ENCODE measurements at regions not wholly inside any gene's neighbourhood (a gene's known extent, or its start where the extent isn't known, plus 50 kb on each side); places are given as distances from the start of the nearest gene placed in this dataset.

DNA sequence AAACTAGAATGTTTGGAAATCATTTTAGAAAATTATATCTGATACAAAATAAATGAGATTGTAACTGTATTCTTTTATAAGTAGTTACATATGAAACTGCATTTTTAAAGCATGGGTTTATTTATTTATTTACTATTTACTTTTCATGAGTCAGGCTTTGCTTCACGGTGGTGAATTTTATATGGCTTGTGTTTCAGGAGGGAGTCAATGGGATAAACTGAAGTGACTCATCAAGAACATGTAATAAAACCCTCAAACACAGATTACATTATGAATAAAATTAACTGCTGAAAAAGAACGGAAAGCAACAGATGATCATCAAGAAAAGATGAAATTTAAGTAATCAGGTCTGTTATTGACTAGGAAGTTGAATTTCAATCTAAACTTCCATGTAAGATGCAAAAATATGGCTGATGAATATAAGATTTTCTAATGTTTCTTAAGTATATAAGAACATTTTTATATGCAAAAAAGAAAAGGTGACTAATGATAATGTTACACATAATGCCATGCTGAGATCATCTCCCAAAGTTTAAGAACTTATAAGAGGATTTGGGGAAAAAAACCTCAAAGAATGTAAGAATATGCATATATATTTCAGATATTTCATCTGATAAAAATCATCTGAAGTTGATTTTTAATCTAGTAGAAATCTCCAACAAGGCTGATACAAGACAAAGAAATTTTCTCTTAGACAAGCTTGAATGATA, 383.6 kb downstream of the SLITRK1 start:
- Histone ChIP-seq H3K9me2 (ENCODE audit: insufficient read depth, low read length) (no peaks in the 10 kb centered on the region), H3K27ac (ENCODE audit: low read length) (no peak overlapping the region), H3K79me2 (replicated peaks; ENCODE audit: insufficient read depth, low read length) (no peaks in the 10 kb centered on the region), H3K9ac (ENCODE audit: low read length) (no peak overlapping the region), H2AFZ (ENCODE audit: low read depth, low read length) (no peak overlapping the region), H3K4me2 (ENCODE audit: low read length) (no peak overlapping the region), H3K27me3 (ENCODE audit: insufficient read depth, low read depth, low read length) (no peaks in the 10 kb centered on the region), H4K20me1 (ENCODE audit: insufficient read depth) (no peaks in the 10 kb centered on the region), H3K36me3 (ENCODE audit: insufficient read depth, low read length) (no peaks in the 10 kb centered on the region), H3F3A (ENCODE audit: insufficient read depth, low read length, poor library complexity, severe bottlenecking) (no peaks in the 10 kb centered on the region), H3K9me3 (ENCODE audit: low read length) (no peaks in the 10 kb centered on the region), H3K4me3 (ENCODE audit: low read length) (no peak overlapping the region)
- no peak for TF ChIP-seq EP300 (conservative IDR thresholded peaks at IDR 0.05; ENCODE audit: poor library complexity, severe bottlenecking)
- TF ChIP-seq SMC3 (conservative IDR thresholded peaks at IDR 0.05; ENCODE audit: poor library complexity): no peak
- no peak for TF ChIP-seq TAF1 (IDR thresholded peaks at IDR 0.05; ENCODE audit: low read depth)
- TF ChIP-seq MXI1 (conservative IDR thresholded peaks at IDR 0.05; ENCODE audit: poor library complexity, severe bottlenecking): no peak
- no peak for TF ChIP-seq EZH2 (IDR thresholded peaks at IDR 0.05; ENCODE audit: borderline replicate concordance, insufficient read depth, low read length, poor library complexity, severe bottlenecking)
- TF ChIP-seq, protein P1, sequence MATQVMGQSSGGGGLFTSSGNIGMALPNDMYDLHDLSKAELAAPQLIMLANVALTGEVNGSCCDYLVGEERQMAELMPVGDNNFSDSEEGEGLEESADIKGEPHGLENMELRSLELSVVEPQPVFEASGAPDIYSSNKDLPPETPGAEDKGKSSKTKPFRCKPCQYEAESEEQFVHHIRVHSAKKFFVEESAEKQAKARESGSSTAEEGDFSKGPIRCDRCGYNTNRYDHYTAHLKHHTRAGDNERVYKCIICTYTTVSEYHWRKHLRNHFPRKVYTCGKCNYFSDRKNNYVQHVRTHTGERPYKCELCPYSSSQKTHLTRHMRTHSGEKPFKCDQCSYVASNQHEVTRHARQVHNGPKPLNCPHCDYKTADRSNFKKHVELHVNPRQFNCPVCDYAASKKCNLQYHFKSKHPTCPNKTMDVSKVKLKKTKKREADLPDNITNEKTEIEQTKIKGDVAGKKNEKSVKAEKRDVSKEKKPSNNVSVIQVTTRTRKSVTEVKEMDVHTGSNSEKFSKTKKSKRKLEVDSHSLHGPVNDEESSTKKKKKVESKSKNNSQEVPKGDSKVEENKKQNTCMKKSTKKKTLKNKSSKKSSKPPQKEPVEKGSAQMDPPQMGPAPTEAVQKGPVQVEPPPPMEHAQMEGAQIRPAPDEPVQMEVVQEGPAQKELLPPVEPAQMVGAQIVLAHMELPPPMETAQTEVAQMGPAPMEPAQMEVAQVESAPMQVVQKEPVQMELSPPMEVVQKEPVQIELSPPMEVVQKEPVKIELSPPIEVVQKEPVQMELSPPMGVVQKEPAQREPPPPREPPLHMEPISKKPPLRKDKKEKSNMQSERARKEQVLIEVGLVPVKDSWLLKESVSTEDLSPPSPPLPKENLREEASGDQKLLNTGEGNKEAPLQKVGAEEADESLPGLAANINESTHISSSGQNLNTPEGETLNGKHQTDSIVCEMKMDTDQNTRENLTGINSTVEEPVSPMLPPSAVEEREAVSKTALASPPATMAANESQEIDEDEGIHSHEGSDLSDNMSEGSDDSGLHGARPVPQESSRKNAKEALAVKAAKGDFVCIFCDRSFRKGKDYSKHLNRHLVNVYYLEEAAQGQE (IDR thresholded peaks at IDR 0.05; ENCODE audit: borderline replicate concordance): no peak
- no peak for TF ChIP-seq POLR2AphosphoS5 (IDR thresholded peaks at IDR 0.05)
- no peak for TF ChIP-seq RAD21 (conservative IDR thresholded peaks at IDR 0.05)
- TF ChIP-seq, protein P2, sequence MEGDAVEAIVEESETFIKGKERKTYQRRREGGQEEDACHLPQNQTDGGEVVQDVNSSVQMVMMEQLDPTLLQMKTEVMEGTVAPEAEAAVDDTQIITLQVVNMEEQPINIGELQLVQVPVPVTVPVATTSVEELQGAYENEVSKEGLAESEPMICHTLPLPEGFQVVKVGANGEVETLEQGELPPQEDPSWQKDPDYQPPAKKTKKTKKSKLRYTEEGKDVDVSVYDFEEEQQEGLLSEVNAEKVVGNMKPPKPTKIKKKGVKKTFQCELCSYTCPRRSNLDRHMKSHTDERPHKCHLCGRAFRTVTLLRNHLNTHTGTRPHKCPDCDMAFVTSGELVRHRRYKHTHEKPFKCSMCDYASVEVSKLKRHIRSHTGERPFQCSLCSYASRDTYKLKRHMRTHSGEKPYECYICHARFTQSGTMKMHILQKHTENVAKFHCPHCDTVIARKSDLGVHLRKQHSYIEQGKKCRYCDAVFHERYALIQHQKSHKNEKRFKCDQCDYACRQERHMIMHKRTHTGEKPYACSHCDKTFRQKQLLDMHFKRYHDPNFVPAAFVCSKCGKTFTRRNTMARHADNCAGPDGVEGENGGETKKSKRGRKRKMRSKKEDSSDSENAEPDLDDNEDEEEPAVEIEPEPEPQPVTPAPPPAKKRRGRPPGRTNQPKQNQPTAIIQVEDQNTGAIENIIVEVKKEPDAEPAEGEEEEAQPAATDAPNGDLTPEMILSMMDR (IDR thresholded peaks at IDR 0.05; ENCODE audit: poor library complexity, severe bottlenecking): no peak

DNA sequence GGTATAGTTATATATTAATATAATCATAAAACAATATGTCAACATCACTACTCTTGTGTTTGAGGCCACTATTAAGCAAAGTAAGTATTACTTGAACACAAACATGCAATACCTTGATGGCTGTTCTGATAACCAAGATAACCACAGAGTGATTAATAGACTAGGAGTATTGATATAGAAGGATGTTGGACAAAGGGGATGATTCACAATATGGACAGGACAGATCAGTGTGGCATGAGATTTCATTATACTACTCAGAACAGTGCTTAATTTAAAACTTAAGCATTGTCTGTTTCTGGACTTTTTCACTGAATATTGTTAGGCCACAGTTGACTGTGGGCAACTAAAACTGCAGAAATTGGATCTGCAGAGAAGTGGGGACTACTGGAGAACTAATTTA, 384.2 kb downstream of the SLITRK1 start:
- no peaks in the 10 kb centered on the region for H3F3A ChIP-seq (ENCODE audit: insufficient read depth, low read length, poor library complexity, severe bottlenecking)
- no peak overlapping the region for H3K27ac ChIP-seq (ENCODE audit: low read length)
- H3K36me3 ChIP-seq (ENCODE audit: insufficient read depth, low read length): no peaks in the 10 kb centered on the region
- H3K9ac ChIP-seq (ENCODE audit: low read length): no peak overlapping the region
- no peaks in the 10 kb centered on the region for H3K27me3 ChIP-seq (ENCODE audit: insufficient read depth, low read depth, low read length)
- H4K20me1 ChIP-seq (ENCODE audit: insufficient read depth): no peaks in the 10 kb centered on the region
- H3K79me2 ChIP-seq (replicated peaks; ENCODE audit: insufficient read depth, low read length): no peaks in the 10 kb centered on the region
- H2AFZ ChIP-seq (ENCODE audit: low read depth, low read length): no peak overlapping the region
- no peak overlapping the region for H3K4me2 ChIP-seq (ENCODE audit: low read length)
- no peaks in the 10 kb centered on the region for H3K9me2 ChIP-seq (ENCODE audit: insufficient read depth, low read length)
- TF ChIP-seq SMC3 (conservative IDR thresholded peaks at IDR 0.05; ENCODE audit: poor library complexity) (no peak), EP300 (conservative IDR thresholded peaks at IDR 0.05; ENCODE audit: poor library complexity, severe bottlenecking) (no peak), RAD21 (conservative IDR thresholded peaks at IDR 0.05) (no peak), POLR2AphosphoS5 (IDR thresholded peaks at IDR 0.05) (no peak), EZH2 (IDR thresholded peaks at IDR 0.05; ENCODE audit: borderline replicate concordance, insufficient read depth, low read length, poor library complexity, severe bottlenecking) (no peak), TAF1 (IDR thresholded peaks at IDR 0.05; ENCODE audit: low read depth) (no peak)
- TF ChIP-seq, protein P1 (IDR thresholded peaks at IDR 0.05; ENCODE audit: borderline replicate concordance): no peak
- TF ChIP-seq, protein P2 (IDR thresholded peaks at IDR 0.05; ENCODE audit: poor library complexity, severe bottlenecking): no peak
- no peak overlapping the region for H3K4me3 ChIP-seq (ENCODE audit: low read length)
- H3K9me3 ChIP-seq (ENCODE audit: low read length): no peaks in the 10 kb centered on the region
